Endometrium (tissue), 2 donors: ENCODE measurements at regions not wholly inside any gene's neighbourhood (a gene's known extent, or its start where the extent isn't known, plus 50 kb on each side); places are given as distances from the start of the nearest gene placed in this dataset.
A peak's percentile ranks its signal among the peaks of the same experiment; 100 is the strongest.
"Not testable (repeated sequence)": the region's sequence is repeated elsewhere in the genome, so short reads cannot be mapped to it uniquely, and the experiment has no call there.

Experiments used
- FAIRE-seq: peaks from 2 replicates; lab custom pipeline; 2012; peaks lifted over from hg19 to GRCh38; lab: Jason Lieb, UNC
- donor health status: control.
- donor health status: control.

DNA sequence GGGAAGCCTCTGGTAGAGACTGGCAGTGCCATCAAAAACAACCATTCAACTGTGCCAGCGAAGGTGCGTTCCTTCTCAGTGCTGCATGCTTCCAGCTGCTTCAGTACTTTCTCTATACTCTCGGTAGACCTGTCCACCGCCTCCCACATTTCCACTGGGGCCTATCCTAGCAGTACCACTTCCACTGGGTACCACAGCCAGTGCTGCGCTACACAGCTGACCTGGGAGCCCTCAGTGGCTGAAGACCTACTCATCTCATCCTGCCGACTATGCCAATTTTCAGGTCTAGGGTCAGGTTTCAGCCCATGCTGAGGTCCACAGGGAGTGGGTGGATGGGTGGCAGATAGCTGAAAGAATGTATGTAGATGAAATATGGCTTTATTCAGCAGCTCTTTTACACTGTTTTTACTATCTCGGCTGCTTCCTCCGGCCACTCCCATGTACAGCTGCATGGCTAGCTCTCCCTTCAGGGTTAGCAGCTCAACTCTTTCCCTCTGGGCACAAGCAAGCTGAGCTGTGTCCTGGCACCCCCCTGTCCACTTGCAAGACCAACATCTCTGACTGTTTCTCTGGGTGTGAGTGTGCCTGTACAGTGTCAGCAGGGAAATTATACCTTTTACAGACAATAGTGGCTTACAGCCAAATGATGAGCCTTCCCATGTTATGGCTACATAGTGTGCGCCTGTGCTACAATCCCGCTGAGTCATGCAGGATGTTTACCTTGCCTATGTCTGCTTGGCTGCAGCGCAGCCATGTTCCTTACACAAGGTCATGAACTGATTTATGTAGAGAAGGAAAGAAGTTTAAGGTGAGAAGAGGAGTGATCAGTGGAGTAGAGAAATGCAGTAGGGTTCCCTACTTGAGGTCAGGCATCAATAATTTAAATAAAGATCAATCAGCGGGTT lies 125.7 kb upstream of the DDHD1 start:
- no peak for FAIRE-seq

DNA sequence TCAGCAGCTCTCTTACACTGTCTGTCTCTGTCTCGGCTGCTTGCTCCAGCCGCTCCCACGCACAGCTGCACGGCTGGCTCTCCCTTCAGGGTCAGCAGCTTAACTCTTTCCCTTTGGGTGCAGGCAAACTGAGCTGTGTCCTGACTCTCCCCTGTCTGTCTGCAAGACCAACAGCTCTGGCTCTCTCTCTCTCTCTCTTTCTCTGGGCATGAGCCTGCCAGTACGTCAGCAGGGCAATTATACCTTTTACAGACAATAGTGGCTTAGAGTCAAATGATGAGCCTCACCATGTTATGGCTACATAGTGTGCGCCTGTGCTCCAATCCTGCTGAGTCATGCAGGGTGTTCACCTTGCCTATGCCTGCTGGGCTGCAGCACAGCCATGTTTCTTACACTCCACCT lies 120.5 kb upstream of the DDHD1 start:
- FAIRE-seq: no peak

GRCh38 chr14:53265025-53265424 lies 111.9 kb upstream of the DDHD1 start:
- no peak for FAIRE-seq

DNA sequence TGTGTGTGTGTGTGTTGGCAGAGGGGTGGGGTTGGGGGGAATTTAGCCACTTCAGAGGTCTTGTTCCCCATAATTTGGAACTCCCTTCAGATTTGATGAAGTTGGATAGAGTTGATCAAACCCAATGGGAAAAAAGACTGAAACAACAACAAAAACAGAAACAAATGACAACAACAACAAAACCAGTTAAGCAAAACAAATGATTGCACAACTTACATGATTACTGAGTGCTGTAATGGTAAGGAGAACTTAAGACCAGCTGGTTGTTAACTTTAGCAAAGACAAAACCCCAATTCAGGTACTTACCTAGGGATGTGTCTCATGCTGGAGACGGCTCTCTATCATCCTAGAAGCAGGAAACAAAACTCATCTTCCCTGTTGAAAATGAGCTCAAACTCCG lies 107.8 kb upstream of the DDHD1 start:
- FAIRE-seq: no peak

- FAIRE-seq: no peak
These were observed 107.2 kb upstream of the DDHD1 start for GRCh38 chr14:53260286-53260685.

GRCh38 chr14:53252141-53252540 lies 99.0 kb upstream of the DDHD1 start:
- no peak for FAIRE-seq

GRCh38 chr14:53249059-53249458 lies 95.9 kb upstream of the DDHD1 start:
- no peak for FAIRE-seq

GRCh38 chr14:53247596-53248370 lies 94.7 kb upstream of the DDHD1 start:
- FAIRE-seq: no peak

- FAIRE-seq: not testable (repeated sequence)
These were observed 89.8 kb upstream of the DDHD1 start for GRCh38 chr14:53242898-53243297.

DNA sequence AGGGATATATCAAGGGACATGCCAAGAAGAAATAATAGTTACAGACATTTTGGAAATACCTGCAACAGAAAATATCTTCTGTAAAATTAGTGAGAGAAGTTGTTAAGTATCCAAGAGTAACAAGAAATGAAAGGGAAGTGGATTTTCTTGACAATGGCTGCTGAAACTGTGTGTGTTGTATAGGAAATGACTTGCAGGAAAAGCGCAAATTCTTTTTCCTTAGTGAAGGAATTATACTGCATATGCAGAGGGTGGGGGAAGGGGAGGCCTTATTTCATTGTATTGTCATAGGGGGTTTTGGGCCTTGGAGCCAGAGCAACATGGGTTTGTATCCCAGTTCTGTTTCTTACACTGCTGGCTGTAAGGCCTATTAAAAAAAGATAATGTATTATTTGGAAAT lies 84.4 kb upstream of the DDHD1 start:
- no peak for FAIRE-seq

GRCh38 chr14:53236708-53237107 lies 83.6 kb upstream of the DDHD1 start:
- no peak for FAIRE-seq

DNA sequence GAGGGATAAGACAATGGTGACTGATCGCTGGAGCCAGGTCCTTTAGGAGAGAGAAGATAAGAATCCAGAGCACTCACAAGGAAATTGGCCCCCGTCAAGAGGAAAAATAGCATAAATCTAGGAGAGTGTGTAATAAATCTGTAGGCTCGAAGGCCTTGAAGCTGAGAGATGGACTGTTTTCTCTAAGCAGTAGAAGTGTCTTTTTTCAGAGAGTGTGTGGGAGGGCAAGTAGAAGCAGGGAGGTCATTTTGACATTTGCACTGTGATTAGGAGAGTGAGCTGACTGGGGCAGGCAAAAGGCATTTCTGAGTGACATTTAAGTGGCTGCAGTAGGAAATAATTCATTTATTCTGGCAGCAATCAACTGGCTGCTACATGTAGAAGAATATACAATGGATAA lies 78.0 kb upstream of the DDHD1 start:
- FAIRE-seq: no peak

DNA sequence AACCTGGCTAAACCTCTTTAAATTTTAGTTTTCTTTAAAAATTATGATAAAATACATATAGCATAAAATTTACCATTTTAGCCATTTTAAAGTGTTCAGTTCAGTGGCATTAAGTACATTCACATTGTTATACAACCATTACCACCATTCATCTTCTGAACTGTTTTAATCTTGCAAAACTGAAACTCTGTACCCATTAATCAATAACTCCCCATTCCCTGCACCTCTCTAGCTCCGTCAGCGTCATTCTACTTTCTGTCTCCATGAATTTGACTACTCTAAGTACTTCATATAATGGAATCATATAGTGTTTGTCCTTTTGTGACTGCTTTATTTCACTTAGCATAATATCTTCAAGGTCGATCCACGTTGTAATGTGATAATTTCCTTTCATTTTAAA lies 75.8 kb upstream of the DDHD1 start:
- FAIRE-seq: no peak

- FAIRE-seq: no peak
These were observed 74.1 kb upstream of the DDHD1 start for GRCh38 chr14:53227154-53227718.

DNA sequence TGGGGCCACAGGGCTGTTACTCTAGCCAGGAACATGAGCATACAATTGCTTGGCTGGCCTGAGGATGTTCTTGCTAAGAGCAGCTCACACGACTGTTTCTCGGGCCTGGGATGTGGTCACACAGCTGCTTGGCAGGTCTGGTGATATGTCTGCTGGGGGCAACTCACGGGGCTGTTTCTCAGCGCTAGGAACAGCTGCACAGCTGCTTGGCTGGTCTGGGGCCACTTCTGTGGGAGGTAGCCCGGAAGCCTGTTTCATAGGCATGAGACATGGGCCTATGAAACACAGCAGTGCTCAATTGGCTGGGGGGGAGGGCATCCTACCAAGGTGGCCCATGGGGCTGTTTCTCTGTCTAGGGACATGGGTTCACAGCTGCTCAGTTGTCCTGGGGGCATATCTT lies 73.4 kb upstream of the DDHD1 start:
- FAIRE-seq: no peak

DNA sequence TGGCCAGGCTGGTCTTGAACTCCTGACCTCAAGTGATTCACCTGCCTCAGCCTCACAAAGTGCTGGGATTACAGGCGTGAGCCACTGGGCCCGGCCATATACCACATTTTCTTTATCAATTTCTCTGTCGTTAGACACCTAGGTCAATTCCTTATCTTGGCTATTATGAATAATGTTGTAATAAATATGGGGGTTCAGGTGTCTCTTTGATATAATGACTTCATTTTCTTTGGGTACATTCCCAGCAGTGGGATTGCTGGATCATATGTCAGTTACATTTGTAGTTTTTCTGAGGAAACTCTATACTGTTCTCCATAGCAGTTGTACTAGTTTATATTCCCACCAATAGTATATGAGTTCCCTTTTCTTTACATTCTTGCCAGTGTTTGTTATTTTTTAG lies 67.8 kb upstream of the DDHD1 start:
- FAIRE-seq: peak; percentile 31

DNA sequence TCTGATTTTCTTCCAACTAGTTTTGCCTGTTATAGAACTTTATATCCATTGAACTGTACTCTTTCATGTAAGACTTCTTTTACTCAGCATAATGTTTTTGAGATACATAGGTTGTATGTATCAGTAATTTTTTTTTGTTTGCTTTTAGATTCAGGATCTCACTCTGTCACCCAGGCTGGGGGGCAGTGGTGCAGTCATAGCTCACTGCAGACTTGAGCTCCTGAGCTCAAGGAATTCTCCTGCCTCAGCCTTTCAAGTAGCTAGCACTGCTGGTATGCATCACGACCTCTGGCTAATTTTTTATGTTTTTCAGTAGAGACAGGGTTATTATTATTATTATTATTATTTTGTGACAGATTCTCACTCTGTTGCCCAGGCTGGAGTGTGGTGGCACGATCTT lies 65.0 kb upstream of the DDHD1 start:
- no peak for FAIRE-seq

GRCh38 chr14:53217316-53217994 lies 64.3 kb upstream of the DDHD1 start:
- FAIRE-seq: no peak

DNA sequence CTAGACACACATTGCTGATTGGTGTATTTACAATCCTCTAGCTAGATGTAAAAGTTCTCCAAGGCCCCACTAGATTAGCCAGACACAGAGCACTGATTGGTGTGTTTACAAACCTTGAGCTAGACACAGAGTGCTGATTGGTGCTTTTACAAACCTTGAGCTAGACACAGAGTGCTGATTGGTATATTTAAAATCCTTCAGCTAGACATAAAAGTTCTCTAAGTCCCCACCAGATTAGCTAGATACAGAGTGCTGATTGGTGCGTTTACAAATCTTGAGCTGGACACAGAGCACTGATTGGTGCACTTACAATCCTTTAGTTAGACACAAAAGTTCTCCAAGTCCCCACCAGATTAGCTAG lies 63.8 kb upstream of the DDHD1 start:
- not testable (repeated sequence) for FAIRE-seq

DNA sequence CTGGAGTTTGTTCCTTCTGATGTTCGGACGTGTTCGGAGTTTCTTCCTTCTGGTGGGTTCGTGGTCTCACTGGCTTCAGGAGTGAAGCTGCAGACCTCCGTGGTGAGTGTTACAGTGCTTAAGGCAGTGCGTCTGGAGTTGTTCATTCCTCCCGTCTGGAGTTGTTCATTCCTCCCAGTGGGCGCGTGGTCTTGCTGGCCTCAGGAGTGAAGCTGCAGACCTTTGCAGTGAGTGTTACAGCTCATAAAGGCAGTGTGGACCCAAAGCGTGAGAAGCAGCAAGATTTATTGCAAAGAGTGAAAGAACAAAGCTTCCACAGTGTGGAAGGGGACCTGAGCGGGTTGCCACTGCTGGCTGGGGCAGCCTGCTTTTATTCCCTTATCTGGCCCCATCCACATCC lies 63.4 kb upstream of the DDHD1 start:
- not testable (repeated sequence) for FAIRE-seq

DNA sequence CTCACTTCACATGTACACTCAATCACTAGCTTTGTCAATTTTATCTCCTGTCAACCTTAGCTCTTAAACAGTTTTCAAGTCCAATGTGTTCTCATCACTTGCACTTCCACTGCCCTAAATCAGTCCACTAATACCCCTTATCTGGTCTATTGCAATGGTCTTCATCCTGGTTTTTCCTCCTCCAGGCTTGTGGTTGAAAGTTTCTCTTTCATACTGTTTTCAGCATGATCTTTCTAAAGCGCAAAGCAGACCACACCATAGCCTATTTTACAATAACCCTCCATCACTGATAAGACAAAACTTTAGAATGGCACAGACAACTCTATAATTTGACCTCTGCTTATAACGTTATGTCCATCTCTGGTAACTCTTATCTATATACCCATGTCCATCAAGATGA lies 62.0 kb upstream of the DDHD1 start:
- no peak for FAIRE-seq

GRCh38 chr14:53214384-53214783 lies 61.3 kb upstream of the DDHD1 start:
- FAIRE-seq: no peak

- FAIRE-seq: no peak
These were observed 60.6 kb upstream of the DDHD1 start for GRCh38 chr14:53213761-53214160.
